ENCODE measurements at regions not wholly inside any gene's neighbourhood (a gene's known extent, or its start where the extent isn't known, plus 50 kb on each side); places are given as distances from the start of the nearest gene placed in this dataset.

DNA sequence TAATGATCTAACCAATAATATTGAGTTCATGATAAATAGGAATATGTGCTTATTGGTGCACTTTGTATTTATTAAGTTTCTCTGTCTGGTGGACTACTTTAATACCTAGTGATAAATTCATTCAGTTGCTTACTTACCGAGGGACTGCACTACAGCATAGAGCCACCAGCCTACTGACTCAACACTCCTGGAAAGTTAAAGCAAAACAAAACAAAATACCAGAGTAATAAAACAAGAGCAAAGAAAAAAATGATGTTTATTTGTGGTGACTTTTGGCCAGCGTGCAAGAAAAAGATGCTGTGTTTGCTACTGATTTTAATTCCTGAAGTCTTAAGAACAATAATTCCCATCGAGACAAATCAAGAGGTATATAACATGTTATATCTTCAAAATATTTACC is 586.3 kb downstream of the PLA2G4A start:
- H3K9me3 Mint-ChIP-seq (ENCODE audit: insufficient read depth), result no peaks in the 10 kb centered on the region
- H3K36me3 Mint-ChIP-seq (ENCODE audit: low read depth), result no peaks in the 10 kb centered on the region
- CTCF ChIA-PET, result no interaction called here
- DNase-seq (no peak), ATAC-seq (no peak)
- POLR2A ChIA-PET, result no interaction called here
- no peak overlapping the region for H3K27ac Mint-ChIP-seq
- no peak overlapping the region for H3K4me3 Mint-ChIP-seq
- H3K27me3 Mint-ChIP-seq (ENCODE audit: low read depth), result no peaks in the 10 kb centered on the region
- no peaks in the 10 kb centered on the region for H3K4me1 Mint-ChIP-seq (ENCODE audit: low read depth)

DNA sequence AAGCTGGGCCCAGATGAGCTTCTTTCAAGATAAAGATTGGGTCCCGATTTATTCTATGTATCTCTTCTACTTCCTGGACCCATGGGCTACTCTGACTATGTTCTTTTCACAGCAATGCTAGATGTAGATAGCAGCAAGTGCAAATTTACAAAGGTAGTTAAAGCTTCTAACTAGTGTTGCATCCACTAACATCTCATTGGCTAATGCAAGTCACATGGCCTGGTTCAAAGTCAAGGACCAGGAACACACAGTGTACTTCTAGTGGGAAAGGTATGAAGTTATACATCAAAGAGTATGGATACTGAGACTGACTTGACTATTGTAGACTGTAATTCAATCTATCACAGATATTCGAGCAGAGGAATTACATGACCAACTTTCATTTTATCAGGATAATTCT is 588.8 kb downstream of the PLA2G4A start:
- Mint-ChIP-seq H3K36me3 (ENCODE audit: low read depth) (no peaks in the 10 kb centered on the region), H3K4me3 (no peak overlapping the region), H3K27ac (no peak overlapping the region), H3K4me1 (ENCODE audit: low read depth) (no peaks in the 10 kb centered on the region), H3K27me3 (ENCODE audit: low read depth) (no peaks in the 10 kb centered on the region), H3K9me3 (ENCODE audit: insufficient read depth) (no peaks in the 10 kb centered on the region)
- ChIA-PET CTCF (no interaction called here), POLR2A (no interaction called here)
- ATAC-seq (no peak), DNase-seq (no peak)

GRCh38 chr1:187433598-187433997 is 604.8 kb downstream of the PLA2G4A start:
- Mint-ChIP-seq H3K27me3 (ENCODE audit: low read depth) (no peaks in the 10 kb centered on the region), H3K36me3 (ENCODE audit: low read depth) (no peaks in the 10 kb centered on the region), H3K27ac (no peak overlapping the region), H3K4me1 (ENCODE audit: low read depth) (no peaks in the 10 kb centered on the region), H3K4me3 (no peak overlapping the region), H3K9me3 (ENCODE audit: insufficient read depth) (no peaks in the 10 kb centered on the region)
- CTCF ChIA-PET, result no interaction called here
- DNase-seq (no peak), ATAC-seq (no peak)
- POLR2A ChIA-PET, result no interaction called here

DNA sequence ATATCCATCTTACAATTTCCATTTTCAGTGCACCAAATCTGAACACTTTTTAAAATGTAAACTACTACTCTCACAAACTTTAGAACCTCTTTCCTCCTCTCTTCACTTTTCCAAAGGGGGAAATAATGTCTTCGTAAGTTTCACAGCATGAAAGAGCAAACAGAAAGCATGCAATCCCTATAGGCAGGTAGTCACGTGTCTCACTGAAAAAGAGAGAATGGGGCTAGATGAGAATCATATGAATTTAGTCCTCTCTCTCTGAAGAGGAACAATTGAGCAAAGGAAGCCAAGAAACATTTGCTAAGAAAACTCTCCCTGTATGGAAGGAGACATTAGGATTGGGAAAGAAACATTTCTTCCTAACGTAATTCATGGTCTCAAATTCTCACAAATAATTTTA is 613.9 kb downstream of the PLA2G4A start:
- no peaks in the 10 kb centered on the region for H3K36me3 Mint-ChIP-seq (ENCODE audit: low read depth)
- no peaks in the 10 kb centered on the region for H3K9me3 Mint-ChIP-seq (ENCODE audit: insufficient read depth)
- H3K27me3 Mint-ChIP-seq (ENCODE audit: low read depth), result no peaks in the 10 kb centered on the region
- no peaks in the 10 kb centered on the region for H3K4me1 Mint-ChIP-seq (ENCODE audit: low read depth)
- no peak overlapping the region for H3K27ac Mint-ChIP-seq
- ChIA-PET CTCF (no interaction called here), POLR2A (no interaction called here)
- ATAC-seq (no peak), DNase-seq (no peak)
- H3K4me3 Mint-ChIP-seq, result no peak overlapping the region

GRCh38 chr1:187443939-187444338 is 615.2 kb downstream of the PLA2G4A start:
- ChIA-PET CTCF (no interaction called here), POLR2A (no interaction called here)
- H3K9me3 Mint-ChIP-seq (ENCODE audit: insufficient read depth), result no peaks in the 10 kb centered on the region
- no peaks in the 10 kb centered on the region for H3K36me3 Mint-ChIP-seq (ENCODE audit: low read depth)
- no peak overlapping the region for H3K4me3 Mint-ChIP-seq
- H3K4me1 Mint-ChIP-seq (ENCODE audit: low read depth), result no peaks in the 10 kb centered on the region
- no peaks in the 10 kb centered on the region for H3K27me3 Mint-ChIP-seq (ENCODE audit: low read depth)
- H3K27ac Mint-ChIP-seq, result no peak overlapping the region
- DNase-seq (no peak), ATAC-seq (no peak)

GRCh38 chr1:187445066-187445465 is 616.3 kb downstream of the PLA2G4A start:
- H3K27ac Mint-ChIP-seq, result no peak overlapping the region
- CTCF ChIA-PET, result interaction anchor here (0.6 kb wide), 1 partner anchor 372 kb away, joined by 4 read pairs; no protein-coding TSS in a partner anchor
- no peaks in the 10 kb centered on the region for H3K9me3 Mint-ChIP-seq (ENCODE audit: insufficient read depth)
- H3K4me3 Mint-ChIP-seq, result no peak overlapping the region
- POLR2A ChIA-PET, result no interaction called here
- no peak for ATAC-seq
- H3K27me3 Mint-ChIP-seq (ENCODE audit: low read depth), result no peaks in the 10 kb centered on the region
- no peaks in the 10 kb centered on the region for H3K36me3 Mint-ChIP-seq (ENCODE audit: low read depth)
- H3K4me1 Mint-ChIP-seq (ENCODE audit: low read depth), result no peaks in the 10 kb centered on the region
- no peak for DNase-seq

GRCh38 chr1:187451238-187451637 is 622.5 kb downstream of the PLA2G4A start:
- H3K36me3 Mint-ChIP-seq (ENCODE audit: low read depth), result no peaks in the 10 kb centered on the region
- H3K4me3 Mint-ChIP-seq, result no peak overlapping the region
- ChIA-PET POLR2A (no interaction called here), CTCF (no interaction called here)
- no peak overlapping the region for H3K27ac Mint-ChIP-seq
- ATAC-seq, result no peak
- H3K9me3 Mint-ChIP-seq (ENCODE audit: insufficient read depth), result no peaks in the 10 kb centered on the region
- no peaks in the 10 kb centered on the region for H3K4me1 Mint-ChIP-seq (ENCODE audit: low read depth)
- no peak for DNase-seq
- H3K27me3 Mint-ChIP-seq (ENCODE audit: low read depth), result no peaks in the 10 kb centered on the region

DNA sequence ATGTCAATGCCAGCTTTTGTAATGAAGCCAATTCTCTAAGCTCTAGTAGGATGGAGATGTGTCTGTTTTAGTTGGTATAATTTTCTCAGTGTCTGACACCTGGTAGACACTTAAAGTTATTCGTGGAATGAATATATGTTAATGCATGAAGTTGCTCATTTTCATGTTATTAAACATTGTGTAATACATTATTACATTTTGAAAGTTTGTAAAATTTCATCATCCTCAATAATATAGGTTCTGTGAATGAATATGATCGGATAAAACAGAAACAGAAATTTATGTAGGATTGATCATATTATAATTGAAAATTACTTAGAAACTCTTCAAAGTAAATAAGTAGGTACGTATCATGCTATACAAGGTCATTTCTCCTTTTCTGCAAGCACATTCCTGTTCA is 625.3 kb downstream of the PLA2G4A start:
- ATAC-seq, result no peak
- no peaks in the 10 kb centered on the region for H3K4me1 Mint-ChIP-seq (ENCODE audit: low read depth)
- no peaks in the 10 kb centered on the region for H3K27me3 Mint-ChIP-seq (ENCODE audit: low read depth)

GRCh38 chr1:187456446-187456845 is 627.7 kb downstream of the PLA2G4A start:
- no peaks in the 10 kb centered on the region for H3K27me3 Mint-ChIP-seq (ENCODE audit: low read depth)
- ChIA-PET CTCF (no interaction called here), POLR2A (no interaction called here)
- H3K27ac Mint-ChIP-seq, result no peak overlapping the region
- DNase-seq, result no peak
- no peak for ATAC-seq
- H3K4me3 Mint-ChIP-seq, result no peak overlapping the region
- no peaks in the 10 kb centered on the region for H3K4me1 Mint-ChIP-seq (ENCODE audit: low read depth)
- H3K36me3 Mint-ChIP-seq (ENCODE audit: low read depth), result no peaks in the 10 kb centered on the region
- no peaks in the 10 kb centered on the region for H3K9me3 Mint-ChIP-seq (ENCODE audit: insufficient read depth)

More for the DNA sequence above, 625.3 kb downstream of the PLA2G4A start:
- DNase-seq, result no peak
- H3K4me3 Mint-ChIP-seq, result no peak overlapping the region
- POLR2A ChIA-PET, result no interaction called here
- H3K36me3 Mint-ChIP-seq (ENCODE audit: low read depth), result no peaks in the 10 kb centered on the region
- no peaks in the 10 kb centered on the region for H3K9me3 Mint-ChIP-seq (ENCODE audit: insufficient read depth)
- no peak overlapping the region for H3K27ac Mint-ChIP-seq
- CTCF ChIA-PET, result no interaction called here

- no peak overlapping the region for H3K27ac Mint-ChIP-seq
- peaks cover 10% of the 10 kb centered on the region for H3K9me3 Mint-ChIP-seq (ENCODE audit: insufficient read depth)
- no peaks in the 10 kb centered on the region for H3K27me3 Mint-ChIP-seq (ENCODE audit: low read depth)
- no peaks in the 10 kb centered on the region for H3K36me3 Mint-ChIP-seq (ENCODE audit: low read depth)
- H3K4me1 Mint-ChIP-seq (ENCODE audit: low read depth), result no peaks in the 10 kb centered on the region
- ATAC-seq (no peak), DNase-seq (no peak)
- POLR2A ChIA-PET, result no interaction called here
- CTCF ChIA-PET, result no interaction called here
- H3K4me3 Mint-ChIP-seq, result no peak overlapping the region
Observed at GRCh38 chr1:187460093-187460492, 631.3 kb downstream of the PLA2G4A start.

GRCh38 chr1:187464320-187464719 is 635.6 kb downstream of the PLA2G4A start:
- ATAC-seq (no peak), DNase-seq (no peak)
- no peaks in the 10 kb centered on the region for H3K36me3 Mint-ChIP-seq (ENCODE audit: low read depth)
- H3K4me3 Mint-ChIP-seq, result no peak overlapping the region
- no peak overlapping the region for H3K27ac Mint-ChIP-seq
- CTCF ChIA-PET, result no interaction called here
- peaks cover 10% of the 10 kb centered on the region for H3K9me3 Mint-ChIP-seq (ENCODE audit: insufficient read depth)
- H3K4me1 Mint-ChIP-seq (ENCODE audit: low read depth), result no peaks in the 10 kb centered on the region
- POLR2A ChIA-PET, result no interaction called here
- H3K27me3 Mint-ChIP-seq (ENCODE audit: low read depth), result no peaks in the 10 kb centered on the region

GRCh38 chr1:187465441-187465840 is 636.7 kb downstream of the PLA2G4A start:
- Mint-ChIP-seq H3K27ac (no peak overlapping the region), H3K4me3 (no peak overlapping the region), H3K4me1 (ENCODE audit: low read depth) (no peaks in the 10 kb centered on the region), H3K27me3 (ENCODE audit: low read depth) (no peaks in the 10 kb centered on the region), H3K9me3 (ENCODE audit: insufficient read depth) (peaks cover 10% of the 10 kb centered on the region), H3K36me3 (ENCODE audit: low read depth) (no peaks in the 10 kb centered on the region)
- no peak for DNase-seq
- ATAC-seq, result no peak
- ChIA-PET POLR2A (no interaction called here), CTCF (no interaction called here)

DNA sequence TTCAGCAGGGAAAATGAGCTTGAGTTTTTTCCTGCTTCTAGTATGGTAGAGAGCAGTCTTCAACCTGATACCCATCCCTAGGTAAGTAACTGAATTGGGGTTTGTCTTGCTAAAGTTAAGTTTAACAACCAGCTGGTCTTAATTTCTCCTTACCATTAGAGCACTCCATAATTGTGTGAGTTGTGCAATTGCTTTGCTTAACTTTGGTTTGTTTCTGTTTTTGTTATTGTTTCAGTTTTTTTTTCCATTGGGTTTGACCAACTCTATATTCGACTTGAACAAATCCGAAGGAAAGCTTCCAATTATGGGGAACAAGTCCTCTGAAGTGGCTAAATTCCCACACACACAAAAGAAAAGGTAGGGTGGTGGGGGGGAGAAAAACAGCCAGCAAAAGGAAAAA is 641.1 kb downstream of the PLA2G4A start:
- DNase-seq (no peak), ATAC-seq (no peak)
- H3K27me3 Mint-ChIP-seq (ENCODE audit: low read depth), result no peaks in the 10 kb centered on the region
- H3K4me3 Mint-ChIP-seq, result no peak overlapping the region
- H3K27ac Mint-ChIP-seq, result no peak overlapping the region
- no peaks in the 10 kb centered on the region for H3K36me3 Mint-ChIP-seq (ENCODE audit: low read depth)
- peaks cover 6% of the 10 kb centered on the region for H3K9me3 Mint-ChIP-seq (ENCODE audit: insufficient read depth)
- H3K4me1 Mint-ChIP-seq (ENCODE audit: low read depth), result no peaks in the 10 kb centered on the region
- ChIA-PET POLR2A (no interaction called here), CTCF (no interaction called here)
